BE2C (cell line): ENCODE measurements at regions not wholly inside any gene's neighbourhood (a gene's known extent, or its start where the extent isn't known, plus 50 kb on each side); places are given as distances from the start of the nearest gene placed in this dataset.

Experiments
- DNase-seq: peaks from one replicate; pipeline ENCODE4 v3.0.0-alpha.2; 2020
- H3K27me3 ChIP-seq: fragments of 250-450 bp; sonication (Bioruptor Pico); 2 replicates; pipeline ENCODE4 v1.5.1; 2020; ENCODE audit warnings: mild to moderate bottlenecking
- H3K36me3 ChIP-seq: fragments of 250-450 bp; sonication (Bioruptor Pico); 2 replicates; pipeline ENCODE4 v1.5.1; 2020; ENCODE audit warnings: mild to moderate bottlenecking
- H3K4me1 ChIP-seq: fragments of 250-450 bp; sonication (Bioruptor Pico); 2 replicates; pipeline ENCODE4 v1.5.1; 2020
- H3K4me3 ChIP-seq: 2 replicates; pipeline ENCODE4 v1.5.1; 2011; ENCODE audit warnings: low read depth, low read length
- H3K9me3 ChIP-seq: fragments of 250-450 bp; sonication (Bioruptor Pico); 2 replicates; pipeline ENCODE4 v1.5.1; 2020
- TF ChIP-seq, protein P1 (sequence below): IDR thresholded peaks from 2 replicates; pipeline ENCODE4 v1.5.1; 2012; ENCODE audit warnings: mild to moderate bottlenecking, low read depth, low read length

GRCh38 chr4:111512081-111512783 is 633.0 kb upstream of the FAM241A start:
- TF ChIP-seq, protein P1, sequence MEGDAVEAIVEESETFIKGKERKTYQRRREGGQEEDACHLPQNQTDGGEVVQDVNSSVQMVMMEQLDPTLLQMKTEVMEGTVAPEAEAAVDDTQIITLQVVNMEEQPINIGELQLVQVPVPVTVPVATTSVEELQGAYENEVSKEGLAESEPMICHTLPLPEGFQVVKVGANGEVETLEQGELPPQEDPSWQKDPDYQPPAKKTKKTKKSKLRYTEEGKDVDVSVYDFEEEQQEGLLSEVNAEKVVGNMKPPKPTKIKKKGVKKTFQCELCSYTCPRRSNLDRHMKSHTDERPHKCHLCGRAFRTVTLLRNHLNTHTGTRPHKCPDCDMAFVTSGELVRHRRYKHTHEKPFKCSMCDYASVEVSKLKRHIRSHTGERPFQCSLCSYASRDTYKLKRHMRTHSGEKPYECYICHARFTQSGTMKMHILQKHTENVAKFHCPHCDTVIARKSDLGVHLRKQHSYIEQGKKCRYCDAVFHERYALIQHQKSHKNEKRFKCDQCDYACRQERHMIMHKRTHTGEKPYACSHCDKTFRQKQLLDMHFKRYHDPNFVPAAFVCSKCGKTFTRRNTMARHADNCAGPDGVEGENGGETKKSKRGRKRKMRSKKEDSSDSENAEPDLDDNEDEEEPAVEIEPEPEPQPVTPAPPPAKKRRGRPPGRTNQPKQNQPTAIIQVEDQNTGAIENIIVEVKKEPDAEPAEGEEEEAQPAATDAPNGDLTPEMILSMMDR: no peak
- no peak for DNase-seq
- Histone ChIP-seq H3K9me3 (no peaks in the 10 kb centered on the region), H3K27me3 (no peaks in the 10 kb centered on the region), H3K4me1 (no peaks in the 10 kb centered on the region; the same call in 1 of the 2 replicates), H3K4me3 (no peak overlapping the region), H3K36me3 (no peaks in the 10 kb centered on the region)

- DNase-seq: no peak
- Histone ChIP-seq H3K4me3 (no peak overlapping the region), H3K36me3 (no peaks in the 10 kb centered on the region), H3K4me1 (no peaks in the 10 kb centered on the region; the same call in 1 of the 2 replicates), H3K27me3 (no peaks in the 10 kb centered on the region), H3K9me3 (no peaks in the 10 kb centered on the region)
- TF ChIP-seq, protein P1: no peak
These were observed 625.6 kb upstream of the FAM241A start for GRCh38 chr4:111519683-111520082.

DNA sequence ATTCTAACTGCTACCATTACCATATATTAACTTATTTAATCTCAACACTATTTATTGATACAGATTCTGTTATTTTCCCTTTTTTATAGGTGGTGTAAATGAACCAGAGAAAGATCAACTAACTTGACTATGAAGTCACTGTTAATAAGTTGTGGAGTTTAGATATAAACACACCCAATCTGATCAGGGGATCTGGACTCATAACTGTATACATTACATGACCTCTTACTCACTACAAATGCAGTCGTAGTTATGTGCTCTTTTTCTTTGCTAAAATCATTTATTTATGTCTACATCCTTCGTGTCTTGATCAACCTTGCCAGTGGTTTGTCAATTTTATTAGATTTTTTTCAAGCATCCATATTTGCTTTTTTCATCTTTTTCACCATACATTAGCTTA is 614.8 kb upstream of the FAM241A start:
- Histone ChIP-seq H3K4me3 (no peak overlapping the region), H3K4me1 (no peaks in the 10 kb centered on the region), H3K36me3 (no peaks in the 10 kb centered on the region), H3K9me3 (no peaks in the 10 kb centered on the region), H3K27me3 (no peaks in the 10 kb centered on the region)
- no peak for DNase-seq
- TF ChIP-seq, protein P1: no peak

DNA sequence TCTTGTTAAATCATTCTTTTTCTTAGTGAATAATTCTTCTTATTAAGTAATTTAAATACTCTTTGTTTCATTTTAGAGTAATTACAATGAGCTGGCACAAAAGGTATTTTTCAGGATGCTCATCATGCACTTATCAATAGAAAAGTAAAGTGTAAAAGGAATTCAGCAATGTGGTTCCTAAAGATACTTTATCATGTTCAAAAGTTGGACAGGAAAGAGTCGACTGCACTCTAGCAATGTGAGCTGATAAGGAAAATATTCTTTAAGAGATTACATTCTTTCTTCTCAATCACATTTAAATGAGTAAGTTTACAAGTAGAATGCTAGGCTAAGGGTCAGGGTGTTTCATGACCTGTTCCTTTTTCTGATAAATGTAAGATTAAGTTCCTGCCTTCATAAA is 609.5 kb upstream of the FAM241A start:
- Histone ChIP-seq H3K9me3 (no peaks in the 10 kb centered on the region), H3K27me3 (no peaks in the 10 kb centered on the region), H3K36me3 (no peaks in the 10 kb centered on the region), H3K4me1 (peaks cover 2% of the 10 kb centered on the region; the same call in 1 of the 2 replicates), H3K4me3 (no peak overlapping the region)
- no peak for DNase-seq
- TF ChIP-seq, protein P1: no peak

- H3K27me3 ChIP-seq: no peaks in the 10 kb centered on the region
- no peak for DNase-seq
- H3K36me3 ChIP-seq: no peaks in the 10 kb centered on the region
- H3K9me3 ChIP-seq: no peaks in the 10 kb centered on the region
- TF ChIP-seq, protein P1: no peak
- H3K4me1 ChIP-seq: peaks cover 2% of the 10 kb centered on the region; the same call in 1 of the 2 replicates
- H3K4me3 ChIP-seq: no peak overlapping the region
These were observed 608.1 kb upstream of the FAM241A start for GRCh38 chr4:111537165-111537564.

DNA sequence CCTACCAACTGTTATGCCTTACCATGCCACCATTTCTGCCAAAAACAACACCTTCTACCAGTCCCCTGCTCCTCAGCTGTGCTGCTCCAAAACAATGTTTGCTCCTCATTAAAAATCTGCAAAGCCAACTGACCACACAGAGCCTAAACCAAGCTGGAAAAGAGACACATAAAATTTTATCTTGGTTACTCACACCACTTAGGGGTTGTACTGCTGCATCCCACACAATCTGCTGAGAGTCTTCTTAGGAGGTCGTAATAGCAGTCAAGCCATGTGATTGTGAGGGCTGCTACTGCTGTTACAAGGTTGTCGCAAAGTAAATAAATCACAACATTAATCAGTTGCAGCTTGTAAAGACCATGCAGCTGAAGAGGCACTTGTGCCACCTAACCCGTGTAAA is 607.4 kb upstream of the FAM241A start:
- no peak for DNase-seq
- Histone ChIP-seq H3K27me3 (no peaks in the 10 kb centered on the region), H3K4me3 (no peak overlapping the region), H3K4me1 (peaks cover 2% of the 10 kb centered on the region; the same call in 1 of the 2 replicates), H3K9me3 (no peaks in the 10 kb centered on the region), H3K36me3 (no peaks in the 10 kb centered on the region)
- TF ChIP-seq, protein P1: no peak
